GM23338 (cell line): ENCODE measurements at regions not wholly inside any gene's neighbourhood (a gene's known extent, or its start where the extent isn't known, plus 50 kb on each side); places are given as distances from the start of the nearest gene placed in this dataset.
A peak's percentile ranks its signal among the peaks of the same experiment; 100 is the strongest.

Experiments used
- ATAC-seq: fragments of 200-7000 bp; cut with Tn5 transposase; 3 replicates; pipeline ENCODE4 v1.9.1; 2020
- DNase-seq: peaks from one replicate; pipeline ENCODE4 v3.0.0-alpha.2; 2015; ENCODE audit warnings: low spot score
- H2AFZ ChIP-seq: fragments of 200-600 bp; sonication (generic); 2 replicates; pipeline ENCODE4 v1.8.0; 2016; ENCODE audit warnings: antibody characterized with exemption, mild to moderate bottlenecking, moderate library complexity
- H3F3A ChIP-seq: fragments of 200-600 bp; sonication (generic); replicated peaks from 2 replicates; pipeline ENCODE4 v1.8.0; 2017; ENCODE audit warnings: antibody characterized with exemption, mixed run types, low read depth
- H3K27ac ChIP-seq: fragments of 200-600 bp; sonication (generic); 2 replicates; pipeline ENCODE4 v1.6.1; 2016; ENCODE audit warnings: low read depth
- H3K27me3 ChIP-seq: fragments of 200-600 bp; sonication (generic); 2 replicates; pipeline ENCODE4 v1.8.0; 2016; ENCODE audit warnings: mild to moderate bottlenecking, mixed run types, moderate library complexity; ENCODE audit not compliant: insufficient read depth
- H3K36me3 ChIP-seq: fragments of 200-600 bp; sonication (generic); 2 replicates; pipeline ENCODE4 v1.8.0; 2016; ENCODE audit warnings: mild to moderate bottlenecking; ENCODE audit not compliant: insufficient read depth
- H3K4me1 ChIP-seq: fragments of 200-600 bp; sonication (generic); 2 replicates; pipeline ENCODE4 v1.8.0; 2016; ENCODE audit warnings: mild to moderate bottlenecking, moderate library complexity; ENCODE audit not compliant: insufficient read depth
- H3K4me2 ChIP-seq: fragments of 200-600 bp; sonication (generic); 2 replicates; pipeline ENCODE4 v1.7.1; 2017; ENCODE audit warnings: mixed run types
- H3K4me3 ChIP-seq: fragments of 200-600 bp; sonication (generic); 2 replicates; pipeline ENCODE4 v1.6.1; 2016; ENCODE audit warnings: mixed run types
- H3K79me2 ChIP-seq: fragments of 200-600 bp; sonication (generic); replicated peaks from 2 replicates; pipeline ENCODE4 v1.8.0; 2017; ENCODE audit warnings: mild to moderate bottlenecking; ENCODE audit not compliant: insufficient read depth
- H3K9me2 ChIP-seq: fragments of 200-600 bp; sonication (generic); 2 replicates; pipeline ENCODE4 v1.8.0; 2017; ENCODE audit not compliant: insufficient read depth
- H4K20me1 ChIP-seq: fragments of 200-600 bp; sonication (generic); replicated peaks from 2 replicates; pipeline ENCODE4 v1.8.0; 2017; ENCODE audit warnings: mild to moderate bottlenecking; ENCODE audit not compliant: insufficient read depth
- H3K27ac Mint-ChIP-seq: 2 replicates; pipeline ENCODE4 v1.8.0; 2020; ENCODE audit warnings: inconsistent platforms, mild to moderate bottlenecking, moderate library complexity, mixed read lengths
- H3K27me3 Mint-ChIP-seq: 3 replicates; pipeline ENCODE4 v1.8.0; 2022; ENCODE audit warnings: low read depth, mild to moderate bottlenecking, moderate library complexity, mixed read lengths, inconsistent platforms; ENCODE audit not compliant: insufficient read depth, poor library complexity
- H3K36me3 Mint-ChIP-seq: 3 replicates; pipeline ENCODE4 v1.8.0; 2021; ENCODE audit warnings: low read depth, mild to moderate bottlenecking, inconsistent platforms, moderate library complexity, mixed read lengths
- H3K4me1 Mint-ChIP-seq: 3 replicates; pipeline ENCODE4 v1.8.0; 2020; ENCODE audit warnings: mild to moderate bottlenecking, inconsistent platforms, mixed read lengths
- H3K4me3 Mint-ChIP-seq: 3 replicates; pipeline ENCODE4 v1.8.0; 2021; ENCODE audit warnings: moderate library complexity, mild to moderate bottlenecking, inconsistent platforms, mixed read lengths
- H3K9me3 Mint-ChIP-seq: 3 replicates; pipeline ENCODE4 v1.8.0; 2020; ENCODE audit warnings: moderate library complexity, mild to moderate bottlenecking, inconsistent platforms, mixed read lengths
- CREB1 ChIP-seq: fragments of 250-450 bp; sonication (Bioruptor Pico); IDR thresholded peaks from 2 replicates; pipeline ENCODE4 v1.5.0; 2020; ENCODE audit warnings: low read depth, mild to moderate bottlenecking, moderate library complexity
- ETS1 ChIP-seq: IDR thresholded peaks from 2 replicates; pipeline ENCODE4 v1.6.1; 2016; ENCODE audit warnings: antibody characterized with exemption
- EZH2 ChIP-seq: fragments of 200-600 bp; sonication (generic); IDR thresholded peaks from one replicate; pipeline ENCODE4 v1.8.0; 2017; ENCODE audit warnings: antibody characterized with exemption, mild to moderate bottlenecking, low read depth; ENCODE audit not compliant: unreplicated experiment
- JUNB ChIP-seq: IDR thresholded peaks from one replicate; pipeline ENCODE4 v1.6.1; 2016; ENCODE audit warnings: antibody characterized with exemption; ENCODE audit not compliant: unreplicated experiment
- NANOG ChIP-seq: IDR thresholded peaks from 2 replicates; pipeline ENCODE4 v1.6.1; 2016; ENCODE audit warnings: antibody characterized with exemption, borderline replicate concordance
- STAT1 ChIP-seq: IDR thresholded peaks from one replicate; pipeline ENCODE4 v1.6.1; 2016; ENCODE audit warnings: antibody characterized with exemption; ENCODE audit not compliant: unreplicated experiment
- ZNF114 ChIP-seq: fragments of 250-450 bp; sonication (Bioruptor Pico); IDR thresholded peaks from 2 replicates; pipeline ENCODE4 v1.5.0; 2020; ENCODE audit warnings: mild to moderate bottlenecking, moderate library complexity
- TF ChIP-seq, protein P1 (sequence below): IDR thresholded peaks from one replicate; pipeline ENCODE4 v1.6.1; 2018; ENCODE audit warnings: antibody characterized with exemption; ENCODE audit not compliant: unreplicated experiment

DNA sequence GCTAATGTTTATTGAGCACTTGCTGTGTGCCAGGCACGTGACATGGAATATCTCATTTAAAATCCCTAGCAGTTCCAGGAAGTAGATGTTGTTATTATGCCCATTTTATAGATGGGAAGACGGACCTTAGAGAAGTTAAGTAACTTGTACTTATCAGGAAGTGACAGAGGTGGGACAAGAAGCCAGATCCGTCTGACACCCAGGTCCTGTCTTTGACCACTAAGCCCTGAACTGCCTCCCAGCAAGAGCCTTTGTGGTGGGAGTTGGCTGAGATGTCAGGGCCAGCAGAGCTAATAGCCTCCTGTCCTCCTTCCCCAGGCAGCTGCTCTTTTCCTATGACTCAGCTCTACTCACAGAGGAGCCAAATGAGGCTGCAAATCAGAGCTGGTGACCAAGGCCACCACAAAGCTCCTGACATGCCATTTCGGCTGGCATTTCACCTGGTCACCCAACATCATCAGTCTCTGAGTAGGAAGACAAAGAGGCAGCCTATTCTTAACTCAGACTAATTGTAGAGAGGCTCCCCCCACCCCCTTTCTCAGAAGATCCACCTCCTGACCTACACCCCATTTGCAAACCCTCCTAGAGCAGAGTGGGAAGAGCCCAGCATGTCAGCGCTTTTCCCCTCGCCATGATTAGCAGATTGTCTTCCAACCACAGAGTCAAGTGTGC, 175.1 kb upstream of the KIT start:
- Histone ChIP-seq H2AFZ (no peak overlapping the region), H3K79me2 (no peaks in the 10 kb centered on the region)

GRCh38 chr4:54484383-54484782, 173.4 kb upstream of the KIT start:
- Histone ChIP-seq H3K79me2 (no peaks in the 10 kb centered on the region), H4K20me1 (no peaks in the 10 kb centered on the region; the same call in 1 of the 2 replicates), H3K27me3 (no peaks in the 10 kb centered on the region), H3K36me3 (no peaks in the 10 kb centered on the region), H3K9me2 (peaks cover 9% of the 10 kb centered on the region; the same call in 1 of the 2 replicates), H3K4me2 (no peak overlapping the region), H3K4me3 (no peak overlapping the region), H2AFZ (no peak overlapping the region), H3K4me1 (no peaks in the 10 kb centered on the region), H3K27ac (no peak overlapping the region), H3F3A (no peaks in the 10 kb centered on the region)
- H3K9me3 Mint-ChIP-seq: peaks cover 5% of the 10 kb centered on the region; the same call in 2 of the 3 replicates
- no peaks in the 10 kb centered on the region for H3K36me3 Mint-ChIP-seq
- DNase-seq: no peak
- H3K4me3 Mint-ChIP-seq: no peak overlapping the region
- no peak overlapping the region for H3K27ac Mint-ChIP-seq
- no peaks in the 10 kb centered on the region for H3K4me1 Mint-ChIP-seq
- no peak for ATAC-seq
- H3K27me3 Mint-ChIP-seq: no peaks in the 10 kb centered on the region
- TF ChIP-seq STAT1 (no peak), CREB1 (CRISPR knock-in tag) (no peak), JUNB (no peak), EZH2 (no peak), ZNF114 (no peak), NANOG (no peak)
- TF ChIP-seq, protein P1, sequence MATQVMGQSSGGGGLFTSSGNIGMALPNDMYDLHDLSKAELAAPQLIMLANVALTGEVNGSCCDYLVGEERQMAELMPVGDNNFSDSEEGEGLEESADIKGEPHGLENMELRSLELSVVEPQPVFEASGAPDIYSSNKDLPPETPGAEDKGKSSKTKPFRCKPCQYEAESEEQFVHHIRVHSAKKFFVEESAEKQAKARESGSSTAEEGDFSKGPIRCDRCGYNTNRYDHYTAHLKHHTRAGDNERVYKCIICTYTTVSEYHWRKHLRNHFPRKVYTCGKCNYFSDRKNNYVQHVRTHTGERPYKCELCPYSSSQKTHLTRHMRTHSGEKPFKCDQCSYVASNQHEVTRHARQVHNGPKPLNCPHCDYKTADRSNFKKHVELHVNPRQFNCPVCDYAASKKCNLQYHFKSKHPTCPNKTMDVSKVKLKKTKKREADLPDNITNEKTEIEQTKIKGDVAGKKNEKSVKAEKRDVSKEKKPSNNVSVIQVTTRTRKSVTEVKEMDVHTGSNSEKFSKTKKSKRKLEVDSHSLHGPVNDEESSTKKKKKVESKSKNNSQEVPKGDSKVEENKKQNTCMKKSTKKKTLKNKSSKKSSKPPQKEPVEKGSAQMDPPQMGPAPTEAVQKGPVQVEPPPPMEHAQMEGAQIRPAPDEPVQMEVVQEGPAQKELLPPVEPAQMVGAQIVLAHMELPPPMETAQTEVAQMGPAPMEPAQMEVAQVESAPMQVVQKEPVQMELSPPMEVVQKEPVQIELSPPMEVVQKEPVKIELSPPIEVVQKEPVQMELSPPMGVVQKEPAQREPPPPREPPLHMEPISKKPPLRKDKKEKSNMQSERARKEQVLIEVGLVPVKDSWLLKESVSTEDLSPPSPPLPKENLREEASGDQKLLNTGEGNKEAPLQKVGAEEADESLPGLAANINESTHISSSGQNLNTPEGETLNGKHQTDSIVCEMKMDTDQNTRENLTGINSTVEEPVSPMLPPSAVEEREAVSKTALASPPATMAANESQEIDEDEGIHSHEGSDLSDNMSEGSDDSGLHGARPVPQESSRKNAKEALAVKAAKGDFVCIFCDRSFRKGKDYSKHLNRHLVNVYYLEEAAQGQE: no peak

More for the DNA sequence above, 175.1 kb upstream of the KIT start:
- no peaks in the 10 kb centered on the region; the same call in 1 of the 2 replicates for H4K20me1 ChIP-seq
- no peak overlapping the region for H3K4me3 Mint-ChIP-seq
- H3K4me3 ChIP-seq: no peak overlapping the region
- peaks cover 10% of the 10 kb centered on the region for H3K9me3 Mint-ChIP-seq
- H3K36me3 ChIP-seq: no peaks in the 10 kb centered on the region
- no peak overlapping the region for H3K4me2 ChIP-seq
- H3K4me1 Mint-ChIP-seq: no peaks in the 10 kb centered on the region
- DNase-seq (no peak), ATAC-seq (no peak)
- H3K27ac ChIP-seq: no peak overlapping the region
- H3K9me2 ChIP-seq: peaks cover 9% of the 10 kb centered on the region; the same call in 1 of the 2 replicates
- no peaks in the 10 kb centered on the region for H3K27me3 ChIP-seq
- peak overlapping the region; percentile 53; the same call in 1 of the 2 replicates for H3K27ac Mint-ChIP-seq
- no peaks in the 10 kb centered on the region for H3K36me3 Mint-ChIP-seq
- no peaks in the 10 kb centered on the region for H3K4me1 ChIP-seq
- H3F3A ChIP-seq: no peaks in the 10 kb centered on the region
- TF ChIP-seq JUNB: no peak
- TF ChIP-seq CREB1 (CRISPR knock-in tag): no peak
- TF ChIP-seq ETS1: no peak
- no peak for TF ChIP-seq STAT1
- TF ChIP-seq, protein P1: no peak
- H3K27me3 Mint-ChIP-seq: no peaks in the 10 kb centered on the region
